Endothelial cell (in vitro differentiated cells): ENCODE measurements at regions not wholly inside any gene's neighbourhood (a gene's known extent, or its start where the extent isn't known, plus 50 kb on each side); places are given as distances from the start of the nearest gene placed in this dataset.

Source experiments
- DNase-seq: peaks from one replicate; pipeline ENCODE4 v3.0.0; 2021; ENCODE audit warnings: low spot score
- H3K27ac Mint-ChIP-seq: one replicate; pipeline ENCODE4 v1.8.0; 2021; ENCODE audit warnings: mixed read lengths, inconsistent platforms; ENCODE audit not compliant: unreplicated experiment
- H3K27me3 Mint-ChIP-seq: one replicate; pipeline ENCODE4 v1.8.0; 2021; ENCODE audit warnings: mild to moderate bottlenecking, moderate library complexity, mixed read lengths, inconsistent platforms; ENCODE audit not compliant: unreplicated experiment
- H3K36me3 Mint-ChIP-seq: one replicate; pipeline ENCODE4 v1.8.0; 2021; ENCODE audit warnings: mild to moderate bottlenecking, low read depth, mixed read lengths, inconsistent platforms; ENCODE audit not compliant: unreplicated experiment
- H3K4me1 Mint-ChIP-seq: one replicate; pipeline ENCODE4 v1.8.0; 2021; ENCODE audit warnings: mild to moderate bottlenecking, mixed read lengths, inconsistent platforms; ENCODE audit not compliant: unreplicated experiment
- H3K4me3 Mint-ChIP-seq: one replicate; pipeline ENCODE4 v1.8.0; 2021; ENCODE audit warnings: mild to moderate bottlenecking, mixed read lengths, inconsistent platforms; ENCODE audit not compliant: unreplicated experiment
- H3K9me3 Mint-ChIP-seq: one replicate; pipeline ENCODE4 v1.8.0; 2021; ENCODE audit warnings: mixed read lengths, inconsistent platforms; ENCODE audit not compliant: unreplicated experiment
- TF ChIP-seq, protein P1 (sequence below): fragments of 200-600 bp; sonication (generic); IDR thresholded peaks from one replicate; pipeline ENCODE4 v1.5.0; 2021; ENCODE audit warnings: antibody characterized with exemption; ENCODE audit not compliant: unreplicated experiment

DNA sequence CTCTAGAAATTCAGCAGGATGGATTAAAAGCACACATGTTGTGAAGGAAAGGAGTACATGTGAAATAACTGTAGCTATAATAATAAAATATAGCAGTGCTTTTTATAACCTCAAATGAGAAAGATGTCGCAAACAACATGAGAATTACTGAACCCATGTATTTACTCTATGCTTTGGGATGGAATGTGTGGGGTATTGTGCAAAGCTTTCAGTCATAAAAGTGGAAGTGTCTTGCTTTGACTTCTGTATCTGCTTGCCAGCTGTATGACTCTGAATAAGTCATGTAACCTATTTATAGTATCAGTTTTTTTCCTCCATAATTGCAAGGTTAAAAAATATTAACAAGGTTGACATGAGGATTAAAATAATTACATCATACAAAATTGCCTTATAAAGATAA is 519.3 kb upstream of the CADM2 start:
- H3K4me3 Mint-ChIP-seq: no peak overlapping the region
- no peak overlapping the region for H3K27ac Mint-ChIP-seq
- TF ChIP-seq, protein P1, sequence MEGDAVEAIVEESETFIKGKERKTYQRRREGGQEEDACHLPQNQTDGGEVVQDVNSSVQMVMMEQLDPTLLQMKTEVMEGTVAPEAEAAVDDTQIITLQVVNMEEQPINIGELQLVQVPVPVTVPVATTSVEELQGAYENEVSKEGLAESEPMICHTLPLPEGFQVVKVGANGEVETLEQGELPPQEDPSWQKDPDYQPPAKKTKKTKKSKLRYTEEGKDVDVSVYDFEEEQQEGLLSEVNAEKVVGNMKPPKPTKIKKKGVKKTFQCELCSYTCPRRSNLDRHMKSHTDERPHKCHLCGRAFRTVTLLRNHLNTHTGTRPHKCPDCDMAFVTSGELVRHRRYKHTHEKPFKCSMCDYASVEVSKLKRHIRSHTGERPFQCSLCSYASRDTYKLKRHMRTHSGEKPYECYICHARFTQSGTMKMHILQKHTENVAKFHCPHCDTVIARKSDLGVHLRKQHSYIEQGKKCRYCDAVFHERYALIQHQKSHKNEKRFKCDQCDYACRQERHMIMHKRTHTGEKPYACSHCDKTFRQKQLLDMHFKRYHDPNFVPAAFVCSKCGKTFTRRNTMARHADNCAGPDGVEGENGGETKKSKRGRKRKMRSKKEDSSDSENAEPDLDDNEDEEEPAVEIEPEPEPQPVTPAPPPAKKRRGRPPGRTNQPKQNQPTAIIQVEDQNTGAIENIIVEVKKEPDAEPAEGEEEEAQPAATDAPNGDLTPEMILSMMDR: no peak
- no peaks in the 10 kb centered on the region for H3K9me3 Mint-ChIP-seq
- peaks cover 9% of the 10 kb centered on the region for H3K4me1 Mint-ChIP-seq
- no peak for DNase-seq
- H3K27me3 Mint-ChIP-seq: no peaks in the 10 kb centered on the region
- H3K36me3 Mint-ChIP-seq: no peaks in the 10 kb centered on the region

DNA sequence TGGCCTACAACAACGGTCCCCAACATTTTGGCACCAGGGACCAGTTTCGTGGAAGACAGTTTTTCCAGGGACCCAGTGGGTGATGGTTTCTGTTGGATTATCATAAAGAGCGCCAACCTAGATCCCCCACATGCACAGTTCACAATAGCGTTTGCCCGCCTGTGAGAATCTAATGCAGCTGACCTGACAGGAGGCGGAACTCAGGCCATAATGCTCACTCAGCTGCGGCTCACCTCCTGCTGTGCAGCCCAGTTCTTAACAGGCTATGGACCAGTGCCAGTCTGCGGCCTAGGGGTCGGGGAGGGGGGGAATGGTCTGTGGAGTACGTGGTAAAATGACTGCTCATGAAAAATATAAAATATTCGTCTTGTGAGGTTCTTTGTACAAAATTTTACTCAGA is 518.5 kb upstream of the CADM2 start:
- no peak overlapping the region for H3K4me3 Mint-ChIP-seq
- no peak for DNase-seq
- TF ChIP-seq, protein P1: no peak
- no peaks in the 10 kb centered on the region for H3K9me3 Mint-ChIP-seq
- no peaks in the 10 kb centered on the region for H3K27me3 Mint-ChIP-seq
- H3K36me3 Mint-ChIP-seq: no peaks in the 10 kb centered on the region
- peaks cover 5% of the 10 kb centered on the region for H3K4me1 Mint-ChIP-seq
- no peak overlapping the region for H3K27ac Mint-ChIP-seq

DNA sequence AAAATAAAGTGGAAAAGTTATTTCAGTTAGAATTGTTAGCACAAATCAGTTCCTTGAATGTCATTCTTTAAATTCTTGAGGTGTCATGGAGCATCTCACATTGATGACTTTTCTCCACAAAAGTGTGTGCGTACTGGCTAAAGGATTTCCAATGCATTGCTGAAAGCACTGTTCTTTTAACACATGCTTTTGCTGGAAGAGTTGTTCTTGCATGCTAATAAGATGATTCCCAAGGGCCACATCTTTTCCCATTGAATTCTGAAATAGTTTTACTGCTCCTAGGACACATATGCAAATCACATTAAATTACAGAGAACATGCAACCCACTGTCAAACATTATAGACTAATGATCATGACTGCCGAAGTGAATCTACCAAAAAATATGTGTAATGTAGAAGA is 516.3 kb upstream of the CADM2 start:
- Mint-ChIP-seq H3K4me1 (no peaks in the 10 kb centered on the region), H3K36me3 (no peaks in the 10 kb centered on the region), H3K27ac (no peak overlapping the region), H3K4me3 (no peak overlapping the region), H3K27me3 (no peaks in the 10 kb centered on the region), H3K9me3 (no peaks in the 10 kb centered on the region)
- TF ChIP-seq, protein P1: no peak
- DNase-seq: no peak

DNA sequence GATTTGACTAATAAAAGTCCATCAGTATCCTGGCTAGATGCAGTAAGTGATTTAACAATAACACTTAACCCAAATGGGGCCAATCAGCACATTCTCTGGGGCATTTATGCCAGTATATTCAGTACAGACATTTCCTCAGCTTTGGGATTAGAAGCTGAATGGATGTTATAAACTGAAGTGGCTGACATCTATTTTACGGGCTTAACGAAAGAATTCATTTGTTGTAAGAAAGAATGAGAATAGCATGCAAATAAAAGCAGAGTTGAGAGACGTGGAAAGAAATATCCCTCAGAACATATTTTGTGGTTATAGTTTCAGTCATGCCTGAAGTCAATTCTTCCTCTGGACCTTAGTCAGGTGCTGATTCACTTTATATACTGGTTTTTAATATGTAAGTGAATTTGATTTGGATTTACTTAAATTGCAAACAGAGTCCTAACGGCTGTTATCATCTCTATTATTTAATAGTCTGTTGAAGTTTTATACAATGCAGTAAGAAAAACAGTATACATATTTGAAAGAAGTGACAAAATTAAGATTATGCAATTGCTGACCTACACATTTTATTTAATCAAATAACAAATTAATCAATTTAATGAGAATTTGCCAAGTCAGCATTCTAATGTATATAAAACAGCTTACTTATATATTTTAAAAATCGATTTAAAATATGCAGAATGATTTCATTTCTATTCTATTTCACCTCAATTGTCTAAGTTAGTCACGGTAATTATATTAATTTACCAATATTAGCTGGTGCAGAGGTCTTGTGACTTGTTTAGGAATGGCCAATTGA is 513.9 kb upstream of the CADM2 start:
- Mint-ChIP-seq H3K36me3 (no peaks in the 10 kb centered on the region), H3K9me3 (no peaks in the 10 kb centered on the region), H3K4me1 (no peaks in the 10 kb centered on the region), H3K27ac (no peak overlapping the region), H3K27me3 (no peaks in the 10 kb centered on the region), H3K4me3 (no peak overlapping the region)
- TF ChIP-seq, protein P1: no peak
- DNase-seq: no peak

DNA sequence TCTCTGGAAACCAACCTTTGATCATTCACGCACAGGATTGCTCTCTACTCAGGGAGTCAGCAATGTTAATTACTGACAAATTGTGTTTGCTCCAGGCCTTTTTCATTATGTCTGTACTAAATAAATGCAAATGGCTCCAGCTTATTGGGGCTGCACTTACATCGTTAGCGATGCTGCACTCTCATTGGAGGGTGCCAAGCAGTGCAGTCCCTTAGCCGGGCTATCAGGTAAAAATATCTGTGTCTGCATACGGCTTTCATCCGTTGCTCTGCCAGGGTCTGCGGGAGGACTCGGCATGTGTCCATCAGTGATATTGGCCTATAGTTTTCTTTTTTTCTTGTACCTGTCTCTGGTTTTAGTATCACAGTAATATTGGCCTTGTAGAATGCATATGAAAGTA is 471.5 kb upstream of the CADM2 start:
- Mint-ChIP-seq H3K4me3 (no peak overlapping the region), H3K27ac (no peak overlapping the region), H3K4me1 (no peaks in the 10 kb centered on the region), H3K27me3 (no peaks in the 10 kb centered on the region), H3K9me3 (no peaks in the 10 kb centered on the region), H3K36me3 (no peaks in the 10 kb centered on the region)
- TF ChIP-seq, protein P1: no peak
- DNase-seq: no peak
